B cell (primary cell): ENCODE measurements at regions not wholly inside any gene's neighbourhood (a gene's known extent, or its start where the extent isn't known, plus 50 kb on each side); places are given as distances from the start of the nearest gene placed in this dataset.

Experiments used
- CTCF ChIP-seq: fragments of 200-600 bp; IDR thresholded peaks from one replicate; pipeline ENCODE4 v1.8.0; 2022; ENCODE audit warnings: antibody characterized with exemption, mild to moderate bottlenecking
- EZH2 ChIP-seq: IDR thresholded peaks from 2 replicates; pipeline ENCODE4 v1.6.1; 2012; ENCODE audit warnings: borderline replicate concordance, low read depth, mild to moderate bottlenecking, moderate library complexity, low read length; ENCODE audit not compliant: insufficient read depth, poor library complexity, severe bottlenecking

- TF ChIP-seq CTCF = no peak
- no peak for TF ChIP-seq EZH2
Measured at GRCh38 chr7:10507032-10507431, 466.6 kb upstream of the PHF14 start.
